ENCODE measurements at regions not wholly inside any gene's neighbourhood (a gene's known extent, or its start where the extent isn't known, plus 50 kb on each side); places are given as distances from the start of the nearest gene placed in this dataset.

GRCh38 chr2:142767847-142768246 is 109.6 kb upstream of the KYNU start:
- Mint-ChIP-seq H3K27ac (ENCODE audit: unreplicated experiment) (no peak overlapping the region), H3K27me3 (ENCODE audit: insufficient read depth, unreplicated experiment) (no peaks in the 10 kb centered on the region), H3K9me3 (ENCODE audit: unreplicated experiment) (peaks cover 18% of the 10 kb centered on the region), H3K4me3 (ENCODE audit: unreplicated experiment) (no peak overlapping the region), H3K4me1 (ENCODE audit: low read depth, unreplicated experiment) (no peaks in the 10 kb centered on the region), H3K36me3 (ENCODE audit: insufficient read depth, unreplicated experiment) (no peaks in the 10 kb centered on the region)
- no peak overlapping the region for H3K4me3 ChIP-seq (ENCODE audit: low read depth, low read length)
- DNase-seq, result no peak
- no peaks in the 10 kb centered on the region for H3K27me3 ChIP-seq (replicated peaks; ENCODE audit: control insufficient read depth, insufficient read depth, low read length)
- ChIA-PET POLR2A (no interaction called here), CTCF (no interaction called here)
- no peak for TF ChIP-seq CTCF (IDR thresholded peaks at IDR 0.05; ENCODE audit: insufficient read depth in 1 of 2, low read depth in 1 of 2, low read length in 1 of 2, severe bottlenecking in 1 of 2, unreplicated experiment in 1 of 2)
- no TSS peak for BruUV-seq (replicated peaks)
- no peaks in the 10 kb centered on the region for H3K4me1 ChIP-seq
- intact Hi-C loops (cut with micrococcal nuclease; ENCODE audit: unreplicated experiment), result no loop called here
- H3K9me3 ChIP-seq, result peaks cover 5% of the 10 kb centered on the region
- H3K36me3 ChIP-seq (ENCODE audit: control insufficient read depth, insufficient read depth, low read length), result no peaks in the 10 kb centered on the region

DNA sequence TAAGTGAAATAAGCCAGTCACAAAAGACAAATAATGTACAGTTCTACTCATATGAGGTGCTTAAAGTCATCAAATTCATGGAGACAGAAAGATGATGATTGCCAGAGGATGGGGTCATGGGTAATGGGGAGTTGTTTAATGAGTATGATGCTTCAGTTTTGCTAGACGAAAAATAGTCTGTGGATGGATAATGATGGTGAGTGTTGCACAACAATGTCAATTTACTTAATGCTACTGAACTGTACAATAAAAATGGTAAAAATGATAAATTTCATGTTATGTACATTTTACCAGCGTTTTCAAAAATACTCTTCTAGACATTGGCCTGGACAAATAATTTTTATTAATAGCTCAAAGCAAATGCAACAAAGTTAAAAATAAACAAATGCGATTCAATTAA is 118.5 kb upstream of the KYNU start:
- no peaks in the 10 kb centered on the region for H3K36me3 Mint-ChIP-seq (ENCODE audit: insufficient read depth, unreplicated experiment)
- DNase-seq, result no peak
- no TSS peak for BruUV-seq (replicated peaks)
- ChIA-PET POLR2A (no interaction called here), CTCF (no interaction called here)
- H3K4me3 ChIP-seq (ENCODE audit: low read depth, low read length), result no peak overlapping the region
- no peak overlapping the region for H3K4me3 Mint-ChIP-seq (ENCODE audit: unreplicated experiment)
- no peak overlapping the region for H3K27ac Mint-ChIP-seq (ENCODE audit: unreplicated experiment)
- H3K27me3 ChIP-seq (replicated peaks; ENCODE audit: control insufficient read depth, insufficient read depth, low read length), result no peaks in the 10 kb centered on the region
- H3K27me3 Mint-ChIP-seq (ENCODE audit: insufficient read depth, unreplicated experiment), result no peaks in the 10 kb centered on the region
- no peak for TF ChIP-seq CTCF (IDR thresholded peaks at IDR 0.05; ENCODE audit: insufficient read depth in 1 of 2, low read depth in 1 of 2, low read length in 1 of 2, severe bottlenecking in 1 of 2, unreplicated experiment in 1 of 2)
- H3K4me1 ChIP-seq, result no peaks in the 10 kb centered on the region
- no peaks in the 10 kb centered on the region for H3K9me3 Mint-ChIP-seq (ENCODE audit: unreplicated experiment)
- peaks cover 6% of the 10 kb centered on the region for H3K4me1 Mint-ChIP-seq (ENCODE audit: low read depth, unreplicated experiment)
- no peaks in the 10 kb centered on the region for H3K9me3 ChIP-seq
- no peaks in the 10 kb centered on the region for H3K36me3 ChIP-seq (ENCODE audit: control insufficient read depth, insufficient read depth, low read length)
- intact Hi-C loops (cut with micrococcal nuclease; ENCODE audit: unreplicated experiment), result no loop called here

- no peaks in the 10 kb centered on the region for H3K36me3 Mint-ChIP-seq (ENCODE audit: insufficient read depth, unreplicated experiment)
- CTCF ChIA-PET, result no interaction called here
- H3K4me1 Mint-ChIP-seq (ENCODE audit: low read depth, unreplicated experiment), result peaks cover 6% of the 10 kb centered on the region
- no peak for DNase-seq
- intact Hi-C loops (cut with micrococcal nuclease; ENCODE audit: unreplicated experiment), result no loop called here
- no peak overlapping the region for H3K4me3 ChIP-seq (ENCODE audit: low read depth, low read length)
- H3K36me3 ChIP-seq (ENCODE audit: control insufficient read depth, insufficient read depth, low read length), result no peaks in the 10 kb centered on the region
- no peaks in the 10 kb centered on the region for H3K27me3 Mint-ChIP-seq (ENCODE audit: insufficient read depth, unreplicated experiment)
- no peak overlapping the region for H3K4me3 Mint-ChIP-seq (ENCODE audit: unreplicated experiment)
- no peak for TF ChIP-seq CTCF (IDR thresholded peaks at IDR 0.05; ENCODE audit: insufficient read depth in 1 of 2, low read depth in 1 of 2, low read length in 1 of 2, severe bottlenecking in 1 of 2, unreplicated experiment in 1 of 2)
- no peaks in the 10 kb centered on the region for H3K27me3 ChIP-seq (replicated peaks; ENCODE audit: control insufficient read depth, insufficient read depth, low read length)
- no peaks in the 10 kb centered on the region for H3K9me3 Mint-ChIP-seq (ENCODE audit: unreplicated experiment)
- H3K4me1 ChIP-seq, result no peaks in the 10 kb centered on the region
- H3K27ac Mint-ChIP-seq (ENCODE audit: unreplicated experiment), result no peak overlapping the region
- BruUV-seq (replicated peaks), result no TSS peak
- no peaks in the 10 kb centered on the region for H3K9me3 ChIP-seq
- POLR2A ChIA-PET, result no interaction called here
Observed at GRCh38 chr2:142757111-142757510, 120.4 kb upstream of the KYNU start.

All from Caco-2 (cell line).